ENCODE measurements at regions not wholly inside any gene's neighbourhood (a gene's known extent, or its start where the extent isn't known, plus 50 kb on each side); places are given as distances from the start of the nearest gene placed in this dataset.

DNA sequence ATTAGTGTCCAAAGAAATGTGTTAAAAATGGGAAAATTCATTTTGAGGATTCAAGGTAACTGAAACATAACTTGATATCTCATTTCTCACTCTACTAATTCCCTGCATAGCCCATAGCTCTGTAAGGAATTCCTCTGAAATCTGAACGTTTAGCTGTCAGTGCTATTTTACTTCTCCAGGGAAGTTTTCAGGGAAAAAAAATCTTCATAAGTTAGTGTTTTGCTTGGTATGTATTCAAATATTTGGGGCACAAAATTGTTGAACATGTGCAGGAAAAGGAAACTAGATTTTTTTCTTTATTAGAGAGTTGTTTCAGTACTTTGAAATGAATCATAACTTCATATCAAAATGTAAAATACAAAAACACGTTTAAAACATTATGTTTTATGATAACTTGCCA is 891.4 kb downstream of the CENPC start:
- Histone ChIP-seq H3K79me2 (ENCODE audit: control insufficient read depth, low read length) (no peaks in the 10 kb centered on the region), H3F3A (ENCODE audit: control insufficient read depth, insufficient read depth) (no peaks in the 10 kb centered on the region), H3K27me3 (ENCODE audit: control insufficient read depth, low read length) (no peaks in the 10 kb centered on the region), H3K9me3 (ENCODE audit: control insufficient read depth, insufficient read depth, low read length) (no peaks in the 10 kb centered on the region), H3K36me3 (ENCODE audit: control insufficient read depth, low read length) (no peaks in the 10 kb centered on the region), H3K9me2 (replicated peaks; ENCODE audit: control insufficient read depth, low read length) (no peaks in the 10 kb centered on the region), H4K20me1 (ENCODE audit: control insufficient read depth, insufficient read depth, low read depth, low read length) (no peaks in the 10 kb centered on the region), H3K4me2 (ENCODE audit: low read length) (no peak overlapping the region), H3K4me3 (ENCODE audit: low read length) (no peak overlapping the region), H3K4me1 (ENCODE audit: control insufficient read depth, low read length) (no peaks in the 10 kb centered on the region), H3K27ac (ENCODE audit: low read depth, low read length) (no peak overlapping the region)
- TF ChIP-seq CTCF (IDR thresholded peaks at IDR 0.05; ENCODE audit: low read depth, low read length, poor library complexity, severe bottlenecking) (no peak), EZH2phosphoT487 (IDR thresholded peaks at IDR 0.05; ENCODE audit: borderline replicate concordance, low read length) (no peak)

GRCh38 chr4:66649236-66649635 is 896.1 kb downstream of the CENPC start:
- no peaks in the 10 kb centered on the region for H3K27me3 ChIP-seq (ENCODE audit: control insufficient read depth, low read length)
- no peaks in the 10 kb centered on the region for H3K4me1 ChIP-seq (ENCODE audit: control insufficient read depth, low read length)
- no peaks in the 10 kb centered on the region for H4K20me1 ChIP-seq (ENCODE audit: control insufficient read depth, insufficient read depth, low read depth, low read length)
- no peaks in the 10 kb centered on the region for H3K9me2 ChIP-seq (replicated peaks; ENCODE audit: control insufficient read depth, low read length)
- H3K9me3 ChIP-seq (ENCODE audit: control insufficient read depth, insufficient read depth, low read length) = no peaks in the 10 kb centered on the region
- H3K4me2 ChIP-seq (ENCODE audit: low read length) = no peak overlapping the region
- no peaks in the 10 kb centered on the region for H3K36me3 ChIP-seq (ENCODE audit: control insufficient read depth, low read length)
- H3K79me2 ChIP-seq (ENCODE audit: control insufficient read depth, low read length) = no peaks in the 10 kb centered on the region
- H3K4me3 ChIP-seq (ENCODE audit: low read length) = no peak overlapping the region
- H3F3A ChIP-seq (ENCODE audit: control insufficient read depth, insufficient read depth) = no peaks in the 10 kb centered on the region
- H3K27ac ChIP-seq (ENCODE audit: low read depth, low read length) = no peak overlapping the region
- no peak for TF ChIP-seq CTCF (IDR thresholded peaks at IDR 0.05; ENCODE audit: low read depth, low read length, poor library complexity, severe bottlenecking)
- no peak for TF ChIP-seq EZH2phosphoT487 (IDR thresholded peaks at IDR 0.05; ENCODE audit: borderline replicate concordance, low read length)

GRCh38 chr4:66647926-66648325 is 897.4 kb downstream of the CENPC start:
- H4K20me1 ChIP-seq (ENCODE audit: control insufficient read depth, insufficient read depth, low read depth, low read length) = no peaks in the 10 kb centered on the region
- H3K79me2 ChIP-seq (ENCODE audit: control insufficient read depth, low read length) = no peaks in the 10 kb centered on the region
- H3K9me2 ChIP-seq (replicated peaks; ENCODE audit: control insufficient read depth, low read length) = no peaks in the 10 kb centered on the region
- no peak overlapping the region for H3K4me3 ChIP-seq (ENCODE audit: low read length)
- no peaks in the 10 kb centered on the region for H3F3A ChIP-seq (ENCODE audit: control insufficient read depth, insufficient read depth)
- H3K27ac ChIP-seq (ENCODE audit: low read depth, low read length) = no peak overlapping the region
- TF ChIP-seq CTCF (IDR thresholded peaks at IDR 0.05; ENCODE audit: low read depth, low read length, poor library complexity, severe bottlenecking) (no peak), EZH2phosphoT487 (IDR thresholded peaks at IDR 0.05; ENCODE audit: borderline replicate concordance, low read length) (no peak)
- H3K9me3 ChIP-seq (ENCODE audit: control insufficient read depth, insufficient read depth, low read length) = no peaks in the 10 kb centered on the region
- H3K4me2 ChIP-seq (ENCODE audit: low read length) = no peak overlapping the region
- H3K36me3 ChIP-seq (ENCODE audit: control insufficient read depth, low read length) = no peaks in the 10 kb centered on the region
- H3K4me1 ChIP-seq (ENCODE audit: control insufficient read depth, low read length) = no peaks in the 10 kb centered on the region
- no peaks in the 10 kb centered on the region for H3K27me3 ChIP-seq (ENCODE audit: control insufficient read depth, low read length)

GRCh38 chr4:66647476-66647875 is 897.8 kb downstream of the CENPC start:
- Histone ChIP-seq H4K20me1 (ENCODE audit: control insufficient read depth, insufficient read depth, low read depth, low read length) (no peaks in the 10 kb centered on the region), H3K4me2 (ENCODE audit: low read length) (no peak overlapping the region), H3K9me2 (replicated peaks; ENCODE audit: control insufficient read depth, low read length) (no peaks in the 10 kb centered on the region), H3K36me3 (ENCODE audit: control insufficient read depth, low read length) (no peaks in the 10 kb centered on the region), H3F3A (ENCODE audit: control insufficient read depth, insufficient read depth) (no peaks in the 10 kb centered on the region), H3K4me1 (ENCODE audit: control insufficient read depth, low read length) (no peaks in the 10 kb centered on the region), H3K4me3 (ENCODE audit: low read length) (no peak overlapping the region), H3K79me2 (ENCODE audit: control insufficient read depth, low read length) (no peaks in the 10 kb centered on the region), H3K27me3 (ENCODE audit: control insufficient read depth, low read length) (no peaks in the 10 kb centered on the region), H3K9me3 (ENCODE audit: control insufficient read depth, insufficient read depth, low read length) (no peaks in the 10 kb centered on the region), H3K27ac (ENCODE audit: low read depth, low read length) (no peak overlapping the region)
- no peak for TF ChIP-seq EZH2phosphoT487 (IDR thresholded peaks at IDR 0.05; ENCODE audit: borderline replicate concordance, low read length)
- TF ChIP-seq CTCF (IDR thresholded peaks at IDR 0.05; ENCODE audit: low read depth, low read length, poor library complexity, severe bottlenecking) = no peak
